ENCODE measurements at regions not wholly inside any gene's neighbourhood (a gene's known extent, or its start where the extent isn't known, plus 50 kb on each side); places are given as distances from the start of the nearest gene placed in this dataset.
"Not testable (repeated sequence)": the region's sequence is repeated elsewhere in the genome, so short reads cannot be mapped to it uniquely, and the experiment has no call there.

- DNase-seq = no peak
These were observed 151.8 kb upstream of the RASA1 start for GRCh38 chr5:87115839-87116364.

- DNase-seq = no peak
These were observed 150.7 kb upstream of the RASA1 start for GRCh38 chr5:87116825-87117512.

GRCh38 chr5:87119588-87119987 is 148.1 kb upstream of the RASA1 start:
- no peak for DNase-seq

DNA sequence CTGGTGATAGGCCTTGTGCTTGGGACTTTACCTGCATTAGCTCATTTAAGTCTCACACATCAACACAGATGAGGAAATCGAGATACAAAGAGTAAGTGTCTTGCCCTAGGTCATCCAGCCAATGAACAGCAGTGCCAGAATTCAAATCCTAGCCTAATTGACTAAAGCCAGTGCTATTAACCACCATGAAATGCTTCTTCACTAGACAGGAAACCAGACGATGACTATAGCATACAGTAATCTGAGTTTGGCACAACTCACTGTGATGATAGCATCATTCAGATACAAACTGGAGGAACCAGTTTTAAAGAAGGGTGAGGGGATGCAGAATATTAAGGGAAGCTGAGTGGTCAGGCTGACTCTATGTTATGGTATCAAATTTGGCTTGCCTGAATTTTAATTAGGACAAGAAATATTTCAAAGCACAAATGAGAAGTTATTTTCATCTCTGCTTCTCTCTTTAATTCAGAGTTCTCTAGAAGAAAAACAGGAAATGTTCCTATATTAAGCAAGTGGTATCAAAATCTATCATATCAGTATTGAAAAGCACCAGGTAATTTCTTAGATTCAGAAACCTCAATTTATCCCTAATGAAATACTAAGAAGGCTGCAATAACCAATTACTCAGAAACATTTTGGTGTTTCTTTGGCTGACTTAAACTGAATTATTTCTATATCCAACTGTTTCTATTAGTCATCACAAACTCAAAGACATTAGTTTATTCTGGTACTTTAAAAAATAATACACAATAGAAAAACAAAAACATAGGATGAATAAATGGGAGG is 147.0 kb upstream of the RASA1 start:
- no peak for DNase-seq

GRCh38 chr5:87121304-87122150 is 146.2 kb upstream of the RASA1 start:
- DNase-seq = no peak

GRCh38 chr5:87122151-87122977 is 145.3 kb upstream of the RASA1 start:
- no peak for DNase-seq

DNA sequence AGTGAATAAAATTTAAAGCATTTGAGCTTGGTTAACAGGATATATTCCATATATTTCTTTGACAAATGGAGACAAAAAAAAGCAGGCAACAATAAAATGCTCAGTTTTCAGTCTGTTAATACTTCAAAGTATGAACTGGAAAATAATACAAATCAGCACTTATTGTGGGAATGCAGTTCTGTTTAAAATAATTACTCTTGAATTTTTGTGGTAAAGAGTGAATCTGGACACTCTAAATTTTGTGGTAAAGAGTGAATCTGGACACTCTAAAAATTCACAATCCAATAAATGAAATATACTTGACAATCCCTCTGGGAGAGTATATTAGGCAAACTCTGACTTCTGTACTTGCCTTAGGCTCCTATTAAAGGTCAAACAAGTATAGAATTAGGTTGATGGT is 141.9 kb upstream of the RASA1 start:
- DNase-seq = no peak

DNA sequence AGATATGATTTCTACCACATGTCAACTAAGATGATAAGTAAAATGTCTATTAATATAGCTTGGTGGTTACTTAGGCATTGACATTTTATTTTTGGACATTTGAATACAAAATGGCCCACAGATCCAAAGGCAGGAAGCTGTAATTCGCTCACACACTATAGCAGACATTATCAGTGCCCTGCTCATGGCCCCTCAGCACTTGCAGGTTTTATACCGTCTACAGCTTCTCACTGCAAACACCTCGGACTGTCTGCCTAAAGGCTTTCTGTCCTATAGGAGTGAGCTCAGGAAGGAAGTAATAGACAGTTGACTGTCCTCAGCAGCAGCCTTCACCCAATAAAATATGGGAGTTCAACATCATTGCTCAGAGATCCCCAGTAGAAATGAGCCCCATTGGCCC is 140.8 kb upstream of the RASA1 start:
- DNase-seq = no peak

GRCh38 chr5:87127426-87127825 is 140.3 kb upstream of the RASA1 start:
- no peak for DNase-seq

DNA sequence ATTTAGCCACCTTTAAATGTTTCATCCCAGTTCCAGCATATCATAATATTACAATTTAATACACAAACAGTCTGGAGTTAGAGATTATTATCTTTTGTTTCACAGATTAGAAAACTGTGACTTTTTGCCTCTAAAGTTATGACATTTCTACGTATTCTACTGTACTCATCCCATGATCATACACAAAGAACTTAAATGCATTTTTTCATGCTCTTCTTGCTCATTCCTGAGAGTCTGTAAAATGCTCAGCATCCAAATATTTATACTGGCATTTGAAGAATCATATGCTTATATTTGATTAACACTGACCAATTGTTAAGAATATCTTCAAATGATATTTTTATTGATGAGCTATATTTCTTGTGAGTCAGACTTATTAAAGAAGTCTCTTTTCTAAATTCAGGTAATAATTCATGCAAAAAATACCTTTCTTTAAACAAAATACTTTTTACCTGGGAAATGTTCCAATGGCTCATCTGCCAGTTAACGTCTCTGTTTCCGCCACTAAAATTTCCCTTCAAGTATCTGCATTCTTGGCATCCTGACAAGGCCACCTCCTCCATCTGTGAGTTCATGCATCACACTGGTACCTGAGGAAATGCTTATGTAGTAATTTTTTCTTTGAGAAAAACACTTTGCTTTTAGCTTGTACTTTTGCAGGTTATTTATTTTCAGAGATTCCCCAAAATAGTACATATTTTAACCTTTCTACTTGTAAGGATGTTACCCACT is 139.6 kb upstream of the RASA1 start:
- no peak for DNase-seq

- DNase-seq = no peak
These were observed 138.6 kb upstream of the RASA1 start for GRCh38 chr5:87129046-87129445.

GRCh38 chr5:87132696-87133095 is 135.0 kb upstream of the RASA1 start:
- no peak for DNase-seq

- DNase-seq = not testable (repeated sequence)
These were observed 133.2 kb upstream of the RASA1 start for GRCh38 chr5:87134513-87134912.

GRCh38 chr5:87136096-87136495 is 131.6 kb upstream of the RASA1 start:
- DNase-seq = no peak

DNA sequence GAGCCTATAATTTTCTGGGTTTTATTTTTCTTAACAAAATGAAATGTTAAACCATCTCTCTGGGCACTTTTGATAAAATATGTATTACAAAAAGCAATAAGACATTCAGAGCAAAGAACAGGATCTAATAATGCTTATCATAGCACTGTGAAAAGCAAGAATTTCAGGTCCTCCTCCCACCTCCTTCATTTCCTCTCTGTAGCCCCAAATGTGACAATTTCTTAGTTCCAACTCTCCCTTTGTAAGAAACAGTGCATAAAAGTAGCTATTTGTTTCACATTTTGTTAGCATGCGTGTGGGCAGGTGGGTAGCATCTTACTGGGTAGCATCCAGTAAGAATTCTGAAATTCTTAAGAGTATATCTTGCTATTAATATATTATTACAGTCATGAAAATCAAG is 130.9 kb upstream of the RASA1 start:
- DNase-seq = no peak

DNA sequence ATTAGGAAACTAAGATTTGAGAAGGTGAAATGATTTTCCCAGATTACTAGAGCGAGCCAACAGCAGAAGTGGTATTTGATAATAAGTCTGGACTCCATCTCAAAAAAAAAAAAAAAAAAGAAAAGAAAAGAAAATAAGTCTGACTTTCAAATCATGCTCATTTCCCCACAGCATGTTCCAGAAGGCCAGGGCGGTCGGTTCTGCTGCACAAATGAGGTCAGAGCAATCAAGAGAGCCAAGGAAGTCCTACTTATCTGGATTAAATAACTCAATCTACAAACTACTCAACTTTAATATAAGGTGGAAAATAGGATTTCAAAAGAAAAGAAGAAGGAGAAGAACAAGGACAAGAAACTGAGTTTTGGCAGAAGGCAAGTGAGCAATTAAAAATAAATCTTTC is 130.4 kb upstream of the RASA1 start:
- no peak for DNase-seq

GRCh38 chr5:87138091-87138805 is 129.4 kb upstream of the RASA1 start:
- no peak for DNase-seq

DNA sequence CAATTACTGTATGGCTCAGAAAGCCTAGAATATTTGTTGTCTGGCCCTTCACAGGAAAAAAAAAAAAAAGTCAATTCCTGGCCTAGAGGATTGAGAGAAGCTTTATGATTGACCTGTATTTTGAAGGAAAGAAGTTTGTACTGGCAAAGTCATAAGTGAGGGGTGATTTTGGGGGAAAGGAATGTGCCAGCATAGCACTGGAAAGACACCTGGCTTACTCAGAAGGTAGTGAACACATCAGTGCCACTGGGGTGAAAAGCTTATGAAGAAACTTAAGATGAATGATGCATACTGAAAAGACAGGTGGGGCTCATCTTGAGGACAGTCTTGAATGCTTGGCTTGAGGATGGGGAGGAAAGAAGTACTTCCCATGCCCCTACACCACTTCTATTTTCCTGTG is 127.9 kb upstream of the RASA1 start:
- no peak for DNase-seq

DNA sequence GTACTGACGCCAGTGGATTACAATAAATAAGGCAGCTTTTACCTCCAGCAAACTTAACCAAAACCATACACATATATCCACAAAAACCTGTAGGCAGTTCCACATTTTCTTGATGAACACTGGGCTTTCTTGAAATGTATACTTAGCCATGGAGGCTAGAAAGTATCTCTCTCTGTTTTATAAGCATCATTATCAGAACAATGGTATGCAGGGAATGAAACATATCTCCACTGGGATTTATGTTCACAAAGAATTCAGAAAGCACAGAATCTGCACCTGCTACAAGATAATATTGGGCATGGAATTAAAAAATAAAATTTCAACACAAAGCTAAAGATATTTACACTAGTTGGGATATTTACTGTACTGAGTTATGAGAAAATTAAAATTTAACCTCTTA is 126.1 kb upstream of the RASA1 start:
- DNase-seq = no peak

- not testable (repeated sequence) for DNase-seq
These were observed 121.8 kb upstream of the RASA1 start for GRCh38 chr5:87145853-87146252.

- no peak for DNase-seq
These were observed 120.2 kb upstream of the RASA1 start for GRCh38 chr5:87147441-87147840.
